ENCODE measurements at regions not wholly inside any gene's neighbourhood (a gene's known extent, or its start where the extent isn't known, plus 50 kb on each side); places are given as distances from the start of the nearest gene placed in this dataset.

DNA sequence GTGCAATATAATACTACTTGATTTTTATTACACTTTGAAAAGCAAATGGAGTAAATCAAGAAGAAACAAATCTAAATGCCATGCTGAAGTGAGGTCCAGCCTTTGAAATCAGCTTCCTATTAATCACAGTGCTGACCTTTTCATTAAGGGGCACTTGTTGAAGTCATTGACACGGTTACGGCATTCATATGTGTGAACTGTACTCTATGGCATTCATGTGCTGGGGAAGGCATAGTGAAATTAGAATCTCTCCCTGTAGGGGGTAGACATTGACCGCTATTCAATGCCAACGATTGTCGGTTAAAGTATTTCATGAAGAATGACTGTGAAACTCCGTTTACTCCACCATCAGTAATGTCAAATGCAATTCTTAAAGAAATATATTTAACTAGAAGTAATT, 296.1 kb upstream of the SEMA3A start:
- TF ChIP-seq, protein P1, sequence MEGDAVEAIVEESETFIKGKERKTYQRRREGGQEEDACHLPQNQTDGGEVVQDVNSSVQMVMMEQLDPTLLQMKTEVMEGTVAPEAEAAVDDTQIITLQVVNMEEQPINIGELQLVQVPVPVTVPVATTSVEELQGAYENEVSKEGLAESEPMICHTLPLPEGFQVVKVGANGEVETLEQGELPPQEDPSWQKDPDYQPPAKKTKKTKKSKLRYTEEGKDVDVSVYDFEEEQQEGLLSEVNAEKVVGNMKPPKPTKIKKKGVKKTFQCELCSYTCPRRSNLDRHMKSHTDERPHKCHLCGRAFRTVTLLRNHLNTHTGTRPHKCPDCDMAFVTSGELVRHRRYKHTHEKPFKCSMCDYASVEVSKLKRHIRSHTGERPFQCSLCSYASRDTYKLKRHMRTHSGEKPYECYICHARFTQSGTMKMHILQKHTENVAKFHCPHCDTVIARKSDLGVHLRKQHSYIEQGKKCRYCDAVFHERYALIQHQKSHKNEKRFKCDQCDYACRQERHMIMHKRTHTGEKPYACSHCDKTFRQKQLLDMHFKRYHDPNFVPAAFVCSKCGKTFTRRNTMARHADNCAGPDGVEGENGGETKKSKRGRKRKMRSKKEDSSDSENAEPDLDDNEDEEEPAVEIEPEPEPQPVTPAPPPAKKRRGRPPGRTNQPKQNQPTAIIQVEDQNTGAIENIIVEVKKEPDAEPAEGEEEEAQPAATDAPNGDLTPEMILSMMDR (conservative IDR thresholded peaks at IDR 0.05), result no peak
- Mint-ChIP-seq H3K36me3 (ENCODE audit: low read depth) (no peaks in the 10 kb centered on the region), H3K27ac (ENCODE audit: unreplicated experiment) (no peak overlapping the region), H3K27me3 (ENCODE audit: low read depth) (no peaks in the 10 kb centered on the region), H3K4me1 (no peaks in the 10 kb centered on the region), H3K4me3 (no peak overlapping the region), H3K9me3 (peaks cover 3% of the 10 kb centered on the region)
- no peak for DNase-seq (ENCODE audit: low read depth, low spot score)

DNA sequence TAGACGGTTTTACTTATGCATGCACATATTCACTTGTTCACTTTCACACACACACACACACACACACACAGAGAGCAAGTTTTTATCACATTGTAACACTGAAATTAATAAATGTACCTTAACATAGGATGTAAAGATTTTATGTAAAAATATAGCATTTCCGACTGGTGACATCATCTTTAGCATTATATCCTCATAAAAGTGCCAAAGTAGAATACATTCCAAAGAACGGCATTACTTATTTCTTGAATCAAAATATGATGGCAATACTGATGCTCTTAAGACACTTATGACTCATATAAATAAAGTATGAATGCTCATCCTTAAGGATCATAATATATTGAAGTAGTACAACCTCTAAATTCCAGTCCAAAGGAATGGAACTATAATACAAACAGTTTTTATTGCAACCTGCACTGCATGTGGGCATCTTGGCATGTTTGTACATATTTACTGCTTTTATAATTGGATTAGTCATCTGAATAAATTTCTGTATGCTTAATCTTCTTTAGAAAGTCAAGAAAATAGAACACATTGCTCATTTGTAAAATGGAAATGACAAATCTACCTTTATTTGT, 290.0 kb upstream of the SEMA3A start:
- Mint-ChIP-seq H3K4me1 (no peaks in the 10 kb centered on the region), H3K9me3 (peaks cover 3% of the 10 kb centered on the region), H3K36me3 (ENCODE audit: low read depth) (no peaks in the 10 kb centered on the region), H3K4me3 (no peak overlapping the region), H3K27me3 (ENCODE audit: low read depth) (no peaks in the 10 kb centered on the region), H3K27ac (ENCODE audit: unreplicated experiment) (no peak overlapping the region)
- TF ChIP-seq, protein P1 (conservative IDR thresholded peaks at IDR 0.05), result no peak
- no peak for DNase-seq (ENCODE audit: low read depth, low spot score)

DNA sequence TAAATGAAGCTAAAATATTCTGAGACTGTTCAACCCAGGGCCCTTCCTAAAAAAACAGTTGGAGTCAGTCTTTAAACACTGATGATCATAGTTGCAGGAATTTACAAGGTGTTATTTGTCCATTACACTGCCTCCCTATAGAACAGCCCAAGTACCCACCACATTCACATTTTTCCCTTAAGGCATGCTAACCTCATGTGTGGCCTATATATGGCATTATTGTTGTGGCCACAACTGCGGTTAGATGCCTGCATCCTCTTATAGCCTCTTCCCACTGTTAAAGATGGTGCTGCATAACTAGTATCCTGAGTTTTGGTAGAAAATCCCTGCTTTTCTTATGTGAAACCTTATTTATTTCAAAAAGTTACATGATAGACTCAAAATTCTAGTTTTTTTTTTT, 287.9 kb upstream of the SEMA3A start:
- no peak overlapping the region for H3K4me3 Mint-ChIP-seq
- H3K36me3 Mint-ChIP-seq (ENCODE audit: low read depth), result no peaks in the 10 kb centered on the region
- no peak overlapping the region for H3K27ac Mint-ChIP-seq (ENCODE audit: unreplicated experiment)
- H3K4me1 Mint-ChIP-seq, result no peaks in the 10 kb centered on the region
- TF ChIP-seq, protein P1 (conservative IDR thresholded peaks at IDR 0.05), result no peak
- no peak for DNase-seq (ENCODE audit: low read depth, low spot score)
- H3K27me3 Mint-ChIP-seq (ENCODE audit: low read depth), result no peaks in the 10 kb centered on the region
- H3K9me3 Mint-ChIP-seq, result no peaks in the 10 kb centered on the region

DNA sequence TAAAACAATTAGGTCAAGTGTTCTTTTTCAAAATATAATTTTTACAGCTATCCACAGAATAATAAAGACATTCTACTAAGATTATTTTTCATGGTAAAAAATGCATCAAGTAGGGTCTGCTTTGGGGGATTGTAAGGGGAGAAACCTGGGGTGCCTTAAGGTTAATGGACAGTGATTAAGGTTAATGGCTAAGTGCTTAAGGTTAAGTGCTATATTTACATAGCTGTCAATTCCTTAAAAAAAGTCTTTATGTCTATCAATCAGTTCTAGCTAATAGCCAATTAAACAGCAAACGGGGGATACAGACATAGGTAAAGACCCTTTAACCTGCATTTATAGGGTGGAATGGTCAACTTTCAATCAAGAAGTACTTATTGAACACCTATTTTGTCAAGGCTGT, 284.5 kb upstream of the SEMA3A start:
- DNase-seq (ENCODE audit: low read depth, low spot score), result no peak
- Mint-ChIP-seq H3K4me3 (no peak overlapping the region), H3K27ac (ENCODE audit: unreplicated experiment) (no peak overlapping the region), H3K9me3 (no peaks in the 10 kb centered on the region), H3K36me3 (ENCODE audit: low read depth) (no peaks in the 10 kb centered on the region), H3K4me1 (no peaks in the 10 kb centered on the region), H3K27me3 (ENCODE audit: low read depth) (no peaks in the 10 kb centered on the region)
- TF ChIP-seq, protein P1 (conservative IDR thresholded peaks at IDR 0.05), result no peak

DNA sequence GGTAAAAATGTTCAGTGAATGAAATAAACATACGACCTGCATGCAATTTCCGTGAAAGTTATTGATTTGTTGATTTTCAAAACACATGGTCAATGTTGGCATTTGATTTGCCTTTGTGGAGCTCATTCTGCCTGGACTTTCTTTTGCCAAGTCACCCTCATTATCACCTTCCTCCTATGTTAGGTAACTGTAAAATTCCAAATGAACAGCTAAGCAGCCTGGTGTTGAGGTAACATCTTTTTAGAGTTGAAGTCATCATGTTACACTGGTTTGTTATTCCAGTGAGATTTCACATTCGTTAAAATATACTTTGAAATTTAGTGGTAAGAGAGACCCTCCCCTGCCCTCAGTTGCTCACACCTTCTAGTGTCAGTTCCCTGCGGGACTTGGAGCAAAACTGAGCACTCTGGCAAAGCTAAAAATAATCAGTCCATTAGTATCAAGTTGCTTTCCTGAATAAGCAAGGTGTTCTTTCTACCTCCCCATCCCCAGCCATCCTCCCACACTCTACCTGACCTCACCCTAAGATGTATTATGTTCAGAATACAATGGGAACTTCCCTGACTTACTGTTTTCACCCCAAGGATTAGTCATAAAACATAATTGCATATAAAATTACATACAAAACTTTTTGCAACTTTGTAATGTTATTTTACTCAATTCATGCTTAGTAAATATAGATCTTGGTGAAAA, 283.3 kb upstream of the SEMA3A start:
- no peak for DNase-seq (ENCODE audit: low read depth, low spot score)
- no peak overlapping the region for H3K27ac Mint-ChIP-seq (ENCODE audit: unreplicated experiment)
- H3K27me3 Mint-ChIP-seq (ENCODE audit: low read depth), result no peaks in the 10 kb centered on the region
- no peaks in the 10 kb centered on the region for H3K36me3 Mint-ChIP-seq (ENCODE audit: low read depth)
- H3K4me1 Mint-ChIP-seq, result no peaks in the 10 kb centered on the region
- TF ChIP-seq, protein P1 (conservative IDR thresholded peaks at IDR 0.05), result no peak
- no peaks in the 10 kb centered on the region for H3K9me3 Mint-ChIP-seq
- no peak overlapping the region for H3K4me3 Mint-ChIP-seq
